ENCODE measurements at regions not wholly inside any gene's neighbourhood (a gene's known extent, or its start where the extent isn't known, plus 50 kb on each side); places are given as distances from the start of the nearest gene placed in this dataset.

GRCh38 chr6:139970591-139970991 is 596.1 kb upstream of the CITED2 start:
- no peak for TF ChIP-seq CTCF (conservative IDR thresholded peaks at IDR 0.05)
- no peak for TF ChIP-seq EZH2 (IDR thresholded peaks at IDR 0.05; ENCODE audit: low read depth)

Measured in PC-9 (cell line).